ENCODE measurements at regions not wholly inside any gene's neighbourhood (a gene's known extent, or its start where the extent isn't known, plus 50 kb on each side); places are given as distances from the start of the nearest gene placed in this dataset.

DNA sequence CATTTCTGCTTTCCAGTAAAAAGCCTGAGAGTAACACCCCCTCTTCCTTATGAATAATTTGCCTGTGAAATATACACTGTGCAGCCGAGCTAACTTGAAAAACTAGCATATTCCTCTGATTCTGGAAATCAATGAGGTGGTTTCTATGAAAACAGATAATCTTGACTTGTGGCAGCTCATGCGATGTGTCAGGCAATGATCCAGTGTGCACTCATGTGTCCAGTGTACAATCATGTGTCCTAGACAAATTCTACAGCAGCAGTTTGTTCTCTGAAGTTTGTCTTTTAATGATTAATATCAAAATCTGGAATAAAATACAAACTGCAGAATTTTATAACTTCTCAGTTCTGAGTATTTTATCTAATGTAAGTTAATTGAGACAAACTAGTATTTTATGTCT lies 2213.9 kb upstream of the PCDH20 start:
- Histone ChIP-seq H3K4me3 (ENCODE audit: low read depth, low read length) (no peak overlapping the region), H3K27ac (no peak overlapping the region), H3K36me3 (no peaks in the 10 kb centered on the region), H3K27me3 (ENCODE audit: insufficient read depth, low read depth, severe bottlenecking) (no peaks in the 10 kb centered on the region), H3K9me3 (ENCODE audit: severe bottlenecking) (no peaks in the 10 kb centered on the region)
- no peak for DNase-seq
- TF ChIP-seq, protein P1, sequence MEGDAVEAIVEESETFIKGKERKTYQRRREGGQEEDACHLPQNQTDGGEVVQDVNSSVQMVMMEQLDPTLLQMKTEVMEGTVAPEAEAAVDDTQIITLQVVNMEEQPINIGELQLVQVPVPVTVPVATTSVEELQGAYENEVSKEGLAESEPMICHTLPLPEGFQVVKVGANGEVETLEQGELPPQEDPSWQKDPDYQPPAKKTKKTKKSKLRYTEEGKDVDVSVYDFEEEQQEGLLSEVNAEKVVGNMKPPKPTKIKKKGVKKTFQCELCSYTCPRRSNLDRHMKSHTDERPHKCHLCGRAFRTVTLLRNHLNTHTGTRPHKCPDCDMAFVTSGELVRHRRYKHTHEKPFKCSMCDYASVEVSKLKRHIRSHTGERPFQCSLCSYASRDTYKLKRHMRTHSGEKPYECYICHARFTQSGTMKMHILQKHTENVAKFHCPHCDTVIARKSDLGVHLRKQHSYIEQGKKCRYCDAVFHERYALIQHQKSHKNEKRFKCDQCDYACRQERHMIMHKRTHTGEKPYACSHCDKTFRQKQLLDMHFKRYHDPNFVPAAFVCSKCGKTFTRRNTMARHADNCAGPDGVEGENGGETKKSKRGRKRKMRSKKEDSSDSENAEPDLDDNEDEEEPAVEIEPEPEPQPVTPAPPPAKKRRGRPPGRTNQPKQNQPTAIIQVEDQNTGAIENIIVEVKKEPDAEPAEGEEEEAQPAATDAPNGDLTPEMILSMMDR (IDR thresholded peaks at IDR 0.05; ENCODE audit: low read depth, low read length), result no peak

DNA sequence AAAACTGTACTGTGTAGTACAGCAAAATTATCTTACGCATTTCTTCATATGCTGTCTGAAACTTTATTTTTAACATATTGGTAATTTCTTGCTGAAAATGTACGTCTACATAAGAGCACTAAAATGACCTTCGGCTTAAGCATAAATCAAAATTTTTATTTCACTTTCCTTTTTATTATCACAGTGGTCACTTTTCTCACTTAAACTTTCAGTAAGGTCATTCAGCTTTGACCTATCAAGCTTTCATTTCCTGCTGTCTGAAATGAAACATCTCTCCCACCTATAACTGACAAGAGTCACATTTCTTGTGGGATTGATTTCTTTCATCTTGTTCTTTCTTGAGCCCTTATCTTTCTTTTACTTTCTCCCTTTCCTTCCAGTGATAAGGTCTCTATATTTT lies 2212.7 kb upstream of the PCDH20 start:
- TF ChIP-seq, protein P1 (IDR thresholded peaks at IDR 0.05; ENCODE audit: low read depth, low read length), result no peak
- no peak for DNase-seq

GRCh38 chr13:63625869-63626268 lies 2210.2 kb upstream of the PCDH20 start:
- H3K9me3 ChIP-seq (ENCODE audit: severe bottlenecking), result no peaks in the 10 kb centered on the region
- DNase-seq, result no peak
- H3K27ac ChIP-seq, result no peak overlapping the region
- no peaks in the 10 kb centered on the region for H3K27me3 ChIP-seq (ENCODE audit: insufficient read depth, low read depth, severe bottlenecking)
- TF ChIP-seq, protein P1 (IDR thresholded peaks at IDR 0.05; ENCODE audit: low read depth, low read length), result no peak
- H3K4me3 ChIP-seq (ENCODE audit: low read depth, low read length), result no peak overlapping the region
- no peaks in the 10 kb centered on the region for H3K36me3 ChIP-seq

More for the DNA sequence above, 2212.7 kb upstream of the PCDH20 start:
- Histone ChIP-seq H3K36me3 (no peaks in the 10 kb centered on the region), H3K27me3 (ENCODE audit: insufficient read depth, low read depth, severe bottlenecking) (no peaks in the 10 kb centered on the region), H3K9me3 (ENCODE audit: severe bottlenecking) (no peaks in the 10 kb centered on the region), H3K27ac (no peak overlapping the region), H3K4me3 (ENCODE audit: low read depth, low read length) (no peak overlapping the region)

GRCh38 chr13:63614874-63615612 lies 2199.4 kb upstream of the PCDH20 start:
- Histone ChIP-seq H3K9me3 (ENCODE audit: severe bottlenecking) (no peaks in the 10 kb centered on the region), H3K4me3 (ENCODE audit: low read depth, low read length) (no peak overlapping the region), H3K36me3 (no peaks in the 10 kb centered on the region), H3K27me3 (ENCODE audit: insufficient read depth, low read depth, severe bottlenecking) (no peaks in the 10 kb centered on the region), H3K27ac (no peak overlapping the region)
- TF ChIP-seq, protein P1 (IDR thresholded peaks at IDR 0.05; ENCODE audit: low read depth, low read length), result no peak
- no peak for DNase-seq

- no peak for DNase-seq
- Histone ChIP-seq H3K9me3 (ENCODE audit: severe bottlenecking) (no peaks in the 10 kb centered on the region), H3K4me3 (ENCODE audit: low read depth, low read length) (no peak overlapping the region), H3K36me3 (no peaks in the 10 kb centered on the region), H3K27me3 (ENCODE audit: insufficient read depth, low read depth, severe bottlenecking) (no peaks in the 10 kb centered on the region), H3K27ac (no peak overlapping the region)
- TF ChIP-seq, protein P1 (IDR thresholded peaks at IDR 0.05; ENCODE audit: low read depth, low read length), result no peak
Measured at GRCh38 chr13:63607153-63607552, 2191.5 kb upstream of the PCDH20 start.

- H3K27ac ChIP-seq, result no peak overlapping the region
- H3K4me3 ChIP-seq (ENCODE audit: low read depth, low read length), result no peak overlapping the region
- H3K36me3 ChIP-seq, result no peaks in the 10 kb centered on the region
- TF ChIP-seq, protein P1 (IDR thresholded peaks at IDR 0.05; ENCODE audit: low read depth, low read length), result no peak
- DNase-seq, result no peak
- no peaks in the 10 kb centered on the region for H3K9me3 ChIP-seq (ENCODE audit: severe bottlenecking)
- no peaks in the 10 kb centered on the region for H3K27me3 ChIP-seq (ENCODE audit: insufficient read depth, low read depth, severe bottlenecking)
Measured at GRCh38 chr13:63605962-63606361, 2190.3 kb upstream of the PCDH20 start.
